HepG2 (cell line): ENCODE measurements at regions not wholly inside any gene's neighbourhood (a gene's known extent, or its start where the extent isn't known, plus 50 kb on each side); places are given as distances from the start of the nearest gene placed in this dataset.

Source experiments
- ATAC-seq: fragments of 200-7000 bp; cut with Tn5 transposase; 3 replicates; pipeline ENCODE4 v1.9.1; 2020; ENCODE audit warnings: mild to moderate bottlenecking, moderate library complexity
- BruUV-seq: library from RNA; stranded (reverse); fragments of 400-500 nt; replicated peaks from 2 replicates; lab custom pipeline; 2021; lab: Mats Ljungman, UMichigan
- CTCF ChIA-PET: fragments of 300-600 bp; formaldehyde crosslinking; extraction: SDS; loops from one replicate; lab custom pipeline; 2021; ENCODE audit warnings: low total read pairs, inconsistent platforms, low intra/inter-chr PET ratio; lab: Yijun Ruan, JAX
- POLR2A ChIA-PET: fragments of 350-600 bp; sonication (Branson Sonifier 250); formaldehyde crosslinking; loops from one replicate; lab custom pipeline; 2020; ENCODE audit warnings: antibody characterized with exemption, inconsistent platforms; lab: Yijun Ruan, JAX
- DNase-seq: peaks from one replicate; pipeline ENCODE4 v3.0.0-alpha.2; 2015; ENCODE audit warnings: low spot score
- FAIRE-seq: peaks from 3 replicates; lab custom pipeline; 2011; peaks lifted over from hg19 to GRCh38; lab: Jason Lieb, UNC
- H2AFZ ChIP-seq: one replicate; pipeline ENCODE4 v1.6.1; 2011; ENCODE audit warnings: low read length, inconsistent platforms
- H3K27ac ChIP-seq: fragments of 300-600 bp; 3 replicates; pipeline ENCODE4 v1.8.0; 2011; ENCODE audit warnings: mixed run types, mild to moderate bottlenecking, mixed read lengths, low read length, inconsistent platforms; ENCODE audit not compliant: insufficient read depth; ENCODE audit errors: extremely low read length
- H3K27me3 ChIP-seq, 2 experiments: fragments of 200-600 bp in 1 of 2; 2 replicates in 1 of 2; 3 replicates in 1 of 2; pipeline versions ENCODE4 v1.6.0 to v1.8.0; 2011; ENCODE audit warnings: low read length in 2 of 2, mild to moderate bottlenecking in 2 of 2, moderate library complexity in 2 of 2, inconsistent platforms in 1 of 2; ENCODE audit not compliant: insufficient read depth in 2 of 2, control insufficient read depth in 1 of 2
- H3K36me3 ChIP-seq, 2 experiments: fragments of 200-600 bp in 1 of 2; replicated peaks in 1 of 2; 2 replicates in 1 of 2; 3 replicates in 1 of 2; pipeline versions ENCODE4 v1.5.1 to v1.8.0; 2011; ENCODE audit warnings: low read length in 2 of 2, inconsistent platforms in 1 of 2; ENCODE audit not compliant: insufficient read depth in 2 of 2, control insufficient read depth in 1 of 2
- H3K4me1 ChIP-seq: 2 replicates; pipeline ENCODE4 v1.5.1; 2012; ENCODE audit warnings: low read length, inconsistent platforms; ENCODE audit not compliant: insufficient read depth
- H3K4me2 ChIP-seq: 2 replicates; pipeline ENCODE4 v1.6.0; 2011; ENCODE audit warnings: low read depth, low read length, inconsistent platforms
- H3K4me3 ChIP-seq, 3 experiments: fragments of 200-600 bp in 1 of 3; sonication (generic), shearing (Covaris generic) in 1 of 3; replicated peaks in 1 of 3; 2 replicates each; pipeline ENCODE4 v1.5.1; 2011 to 2016; ENCODE audit warnings: low read length in 3 of 3, inconsistent platforms in 2 of 3, low read depth in 2 of 3, mild to moderate bottlenecking in 2 of 3, control low read depth in 1 of 3, mixed read lengths in 1 of 3; ENCODE audit not compliant: insufficient read depth in 1 of 3
- H3K79me2 ChIP-seq: one replicate; pipeline ENCODE4 v1.6.1; 2011; ENCODE audit warnings: low read length, inconsistent platforms; ENCODE audit not compliant: insufficient read depth
- H3K9ac ChIP-seq: 2 replicates; pipeline ENCODE4 v1.6.0; 2011; ENCODE audit warnings: mild to moderate bottlenecking, low read depth, low read length, inconsistent platforms; ENCODE audit not compliant: insufficient read depth
- H3K9me3 ChIP-seq: 2 replicates; pipeline ENCODE4 v1.5.1; 2012; ENCODE audit warnings: mild to moderate bottlenecking, low read length
- H4K20me1 ChIP-seq: 2 replicates; pipeline ENCODE4 v1.6.0; 2011; ENCODE audit warnings: inconsistent platforms, mild to moderate bottlenecking, low read length, moderate library complexity; ENCODE audit not compliant: insufficient read depth
- BCL6 ChIP-seq: IDR thresholded peaks from 2 replicates; pipeline ENCODE4 v1.6.1; 2016; ENCODE audit warnings: missing genetic modification reagents, missing compliant biosample characterization
- CHCHD3 ChIP-seq: sonication (generic); formaldehyde crosslinking; IDR thresholded peaks from 2 replicates; pipeline ENCODE4 v1.8.0; 2022; ENCODE audit warnings: mild to moderate bottlenecking, missing genetic modification reagents, moderate library complexity
- CHD2 ChIP-seq: IDR thresholded peaks from 2 replicates; pipeline ENCODE4 v1.6.1; 2011; ENCODE audit warnings: low read depth, low read length, improper control_type of control experiment
- KAT2B ChIP-seq: fragments of 150-350 bp; IDR thresholded peaks from 2 replicates; pipeline ENCODE4 v1.6.1; 2014; ENCODE audit warnings: low read depth, low read length, borderline replicate concordance
- ONECUT2 ChIP-seq: sonication (generic); formaldehyde crosslinking; IDR thresholded peaks from 2 replicates; pipeline ENCODE4 v1.4.0; 2020; ENCODE audit warnings: missing genetic modification reagents
- RARA ChIP-seq: IDR thresholded peaks from 2 replicates; pipeline ENCODE4 v1.6.1; 2016; ENCODE audit warnings: missing genetic modification reagents, missing compliant biosample characterization
- REPIN1 ChIP-seq: sonication (generic); formaldehyde crosslinking; IDR thresholded peaks from 2 replicates; pipeline ENCODE4 v1.8.0; 2022; ENCODE audit warnings: missing genetic modification reagents, low read depth, mild to moderate bottlenecking, borderline replicate concordance
- RXRB ChIP-seq: IDR thresholded peaks from 2 replicates; pipeline ENCODE4 v1.6.1; 2016; ENCODE audit warnings: borderline replicate concordance, missing genetic modification reagents, missing compliant biosample characterization
- SP4 ChIP-seq: sonication (generic); formaldehyde crosslinking; IDR thresholded peaks from 2 replicates; pipeline ENCODE4 v1.8.1; 2023; ENCODE audit warnings: mild to moderate bottlenecking, missing genetic modification reagents
- U2AF2 ChIP-seq: fragments of 200-400 bp; formaldehyde crosslinking; IDR thresholded peaks from 2 replicates; pipeline ENCODE4 v1.6.1; 2017; ENCODE audit warnings: low read depth, mild to moderate bottlenecking, low read length
- ZNF12 ChIP-seq: sonication (generic); formaldehyde crosslinking; IDR thresholded peaks from 2 replicates; pipeline ENCODE4 v1.5.0; 2020; ENCODE audit warnings: missing genetic modification reagents
- ZNF280D ChIP-seq: sonication (generic); formaldehyde crosslinking; IDR thresholded peaks from 2 replicates; pipeline ENCODE4 v1.5.1; 2020; ENCODE audit warnings: mild to moderate bottlenecking, missing genetic modification reagents
- ZNF605 ChIP-seq: sonication (generic); formaldehyde crosslinking; IDR thresholded peaks from 2 replicates; pipeline ENCODE4 v1.8.0; 2022; ENCODE audit warnings: mild to moderate bottlenecking, missing genetic modification reagents
- WGBS: methylation state at CpG from one replicate; pipeline ENCODE4 v1.1.6; 2017; ENCODE audit warnings: low lambda C conversion rate; 5-methylcytosine and 5-hydroxymethylcytosine counted together
- in situ Hi-C: cut with HindIII; loops from 2 replicates; pipeline ENCODE4 v1.10.0; 2017; ENCODE audit warnings: low pct_unique_long_range_greater_than_20kb; ENCODE audit not compliant: extremely low pct_ligation_motif_present
- intact Hi-C: fragments of 100-400 bp; cut with micrococcal nuclease; formaldehyde crosslinking; loops from one replicate; pipeline ENCODE4 v1.10.0; 2022; ENCODE audit not compliant: unreplicated experiment

- H3K27ac ChIP-seq = no peak overlapping the region
- ATAC-seq = no peak
- BruUV-seq = no TSS peak
- FAIRE-seq = no peak
- no peaks in the 10 kb centered on the region for H3K36me3 ChIP-seq
- in situ Hi-C loops = loop anchor here (10.0 kb wide), 1 partner anchor 168 kb away; no protein-coding TSS in a partner anchor
- H3K9ac ChIP-seq = no peak overlapping the region
- H4K20me1 ChIP-seq = no peaks in the 10 kb centered on the region
- DNase-seq = no peak
- WGBS = 61% methylated on average over 11 of the region's 18 CpGs
- no peaks in the 10 kb centered on the region for H3K79me2 ChIP-seq
- H3K4me3 ChIP-seq = no peak overlapping the region
- CTCF ChIA-PET = no interaction called here
- H3K9me3 ChIP-seq = no peaks in the 10 kb centered on the region
- intact Hi-C loops = loop anchor here (10.0 kb wide), 1 partner anchor 102 kb away; no protein-coding TSS in a partner anchor
- TF ChIP-seq CHCHD3 (CRISPR knock-in tag) (no peak), ZNF605 (CRISPR knock-in tag) (no peak), ZNF12 (CRISPR knock-in tag) (no peak), ZNF280D (CRISPR knock-in tag) (no peak)
- POLR2A ChIA-PET = no interaction called here
- H2AFZ ChIP-seq = no peak overlapping the region
- peaks cover 24% of the 10 kb centered on the region for H3K4me1 ChIP-seq
- H3K27me3 ChIP-seq = peaks cover 9 to 73% of the 10 kb centered on the region in 2 experiments
- H3K4me2 ChIP-seq = no peak overlapping the region
Measured at GRCh38 chr1:10862743-10863335, 66.4 kb upstream of the CASZ1 start.

GRCh38 chr1:10863886-10864285 lies 67.4 kb upstream of the CASZ1 start:
- Histone ChIP-seq H3K36me3 (no peaks in the 10 kb centered on the region), H3K79me2 (no peaks in the 10 kb centered on the region), H3K4me3 (no peak overlapping the region), H3K4me2 (no peak overlapping the region), H3K4me1 (peaks cover 25% of the 10 kb centered on the region), H3K9ac (no peak overlapping the region), H4K20me1 (no peaks in the 10 kb centered on the region), H3K9me3 (no peaks in the 10 kb centered on the region), H2AFZ (no peak overlapping the region), H3K27me3 (peaks cover 7 to 78% of the 10 kb centered on the region in 2 experiments), H3K27ac (no peak overlapping the region)
- POLR2A ChIA-PET = no interaction called here
- intact Hi-C loops = loop anchor here (10.0 kb wide), 1 partner anchor 101 kb away; no protein-coding TSS in a partner anchor
- in situ Hi-C loops = loop anchor here (10.0 kb wide), 1 partner anchor 169 kb away; no protein-coding TSS in a partner anchor
- ATAC-seq = no peak
- BruUV-seq = no TSS peak
- WGBS = 1% methylated on average over 12 of the region's 12 CpGs
- no peak for FAIRE-seq
- TF ChIP-seq SP4 (CRISPR knock-in tag) (no peak), RARA (CRISPR knock-in tag) (peak; percentile 93), CHD2 (no peak), KAT2B (no peak), ONECUT2 (CRISPR knock-in tag) (peak; percentile 65; the same call in 1 of the 2 replicates), BCL6 (peak; percentile 33; the same call in 1 of the 2 replicates), U2AF2 (no peak), RXRB (CRISPR knock-in tag) (0 out of 2 replicates have a peak, but pooled peaks have one; percentile 22), REPIN1 (CRISPR knock-in tag) (no peak)
- CTCF ChIA-PET = no interaction called here
- no peak for DNase-seq
